ENCODE measurements at regions not wholly inside any gene's neighbourhood (a gene's known extent, or its start where the extent isn't known, plus 50 kb on each side); places are given as distances from the start of the nearest gene placed in this dataset.

DNA sequence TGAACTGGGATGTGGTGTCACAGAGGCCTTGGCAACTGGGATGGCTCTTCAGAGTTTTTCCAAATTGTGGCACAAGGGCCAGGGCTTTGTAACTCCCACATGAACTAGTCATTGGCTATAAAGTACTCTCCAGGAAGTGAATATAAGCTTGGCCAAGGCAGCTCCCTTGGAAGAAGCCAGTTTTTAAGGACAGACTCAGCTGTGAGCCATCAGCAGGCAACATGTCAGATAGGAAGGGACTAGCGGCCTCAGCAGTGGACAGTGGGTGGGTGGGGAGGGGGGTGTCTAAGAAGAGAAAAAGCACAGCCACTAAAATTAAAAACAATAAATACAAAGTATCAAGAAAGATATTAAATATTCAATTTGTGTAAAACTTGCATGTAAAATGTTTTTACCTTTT, 691.1 kb upstream of the PIK3C3 start:
- TF ChIP-seq CTCF (conservative IDR thresholded peaks at IDR 0.05; ENCODE audit: low read depth, low read length) = no peak
- H3K4me3 ChIP-seq (ENCODE audit: low read depth, low read length) = no peak overlapping the region

GRCh38 chr18:41262688-41263087, 692.3 kb upstream of the PIK3C3 start:
- no peak overlapping the region for H3K4me3 ChIP-seq (ENCODE audit: low read depth, low read length)
- DNase-seq (ENCODE audit: low read depth) = no peak
- no peak for TF ChIP-seq CTCF (conservative IDR thresholded peaks at IDR 0.05; ENCODE audit: low read depth, low read length)

More for the DNA sequence above, 691.1 kb upstream of the PIK3C3 start:
- no peak for DNase-seq (ENCODE audit: low read depth)

GRCh38 chr18:41244591-41245037, 710.4 kb upstream of the PIK3C3 start:
- no peak overlapping the region for H3K4me3 ChIP-seq (ENCODE audit: low read depth, low read length)
- DNase-seq (ENCODE audit: low read depth) = no peak
- TF ChIP-seq CTCF (conservative IDR thresholded peaks at IDR 0.05; ENCODE audit: low read depth, low read length) = no peak

DNA sequence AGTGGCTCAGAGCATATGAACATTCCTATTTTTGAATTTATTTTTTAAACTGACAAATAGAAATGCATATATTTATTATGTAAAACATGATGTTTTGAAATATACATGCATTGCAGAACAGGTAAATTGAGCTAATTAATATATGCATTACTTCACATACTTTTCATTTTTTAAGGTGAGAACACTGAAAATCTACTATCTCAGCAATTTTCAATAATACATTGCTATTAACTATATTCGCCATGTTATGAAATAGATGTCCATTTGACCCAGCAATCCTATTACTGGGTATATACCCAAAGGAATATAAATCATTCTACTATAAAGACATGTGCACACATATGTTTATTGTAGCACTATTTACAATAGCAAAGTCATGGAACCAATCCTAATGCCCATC, 717.7 kb upstream of the PIK3C3 start:
- no peak for TF ChIP-seq CTCF (conservative IDR thresholded peaks at IDR 0.05; ENCODE audit: low read depth, low read length)
- DNase-seq (ENCODE audit: low read depth) = no peak
- no peak overlapping the region for H3K4me3 ChIP-seq (ENCODE audit: low read depth, low read length)

GRCh38 chr18:41231681-41232080, 723.4 kb upstream of the PIK3C3 start:
- no peak overlapping the region for H3K4me3 ChIP-seq (ENCODE audit: low read depth, low read length)
- TF ChIP-seq CTCF (conservative IDR thresholded peaks at IDR 0.05; ENCODE audit: low read depth, low read length) = no peak
- DNase-seq (ENCODE audit: low read depth) = no peak

DNA sequence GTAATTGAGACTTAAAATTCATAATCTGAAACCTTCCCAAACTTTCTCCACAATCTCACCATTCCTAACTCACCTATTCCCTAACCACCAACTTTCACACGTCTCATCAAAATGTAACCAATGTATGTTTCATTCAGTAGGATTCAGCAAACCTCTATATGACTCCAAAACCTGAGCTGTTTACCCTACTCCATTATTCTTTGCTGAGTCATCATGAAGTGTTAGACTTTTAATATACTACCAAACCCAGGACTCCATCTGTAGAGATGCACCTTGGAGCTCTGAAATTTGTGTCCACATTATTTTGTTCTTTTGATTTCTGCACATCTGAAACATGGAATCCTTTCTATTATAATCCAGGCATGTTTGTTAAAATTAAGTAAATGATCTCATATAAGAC, 727.0 kb upstream of the PIK3C3 start:
- DNase-seq (ENCODE audit: low read depth) = no peak
- no peak for TF ChIP-seq CTCF (conservative IDR thresholded peaks at IDR 0.05; ENCODE audit: low read depth, low read length)
- no peak overlapping the region for H3K4me3 ChIP-seq (ENCODE audit: low read depth, low read length)

DNA sequence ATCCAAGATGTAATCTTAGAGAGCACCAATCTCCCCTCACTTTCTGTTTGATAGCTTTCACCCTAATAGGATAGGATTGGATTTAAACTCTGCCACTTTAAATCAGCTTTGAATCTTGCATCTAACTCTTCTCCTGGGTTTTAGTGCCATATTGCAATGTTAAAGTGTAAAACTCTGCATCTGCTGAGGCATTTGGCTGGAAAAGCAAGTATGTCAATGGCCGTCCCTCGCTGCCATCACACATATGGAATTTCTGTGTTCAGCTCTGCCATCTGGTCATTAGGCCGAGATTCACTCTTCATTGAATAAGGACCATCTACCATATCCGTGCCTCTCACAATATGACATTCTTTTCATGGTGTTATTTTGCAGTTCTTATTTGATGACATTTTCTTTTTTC, 728.1 kb upstream of the PIK3C3 start:
- H3K4me3 ChIP-seq (ENCODE audit: low read depth, low read length) = no peak overlapping the region
- no peak for DNase-seq (ENCODE audit: low read depth)
- TF ChIP-seq CTCF (conservative IDR thresholded peaks at IDR 0.05; ENCODE audit: low read depth, low read length) = no peak
